NCI-H460 (cell line): ENCODE measurements at regions not wholly inside any gene's neighbourhood (a gene's known extent, or its start where the extent isn't known, plus 50 kb on each side); places are given as distances from the start of the nearest gene placed in this dataset.

Experiments used
- DNase-seq: peaks from one replicate; pipeline ENCODE4 v3.0.0-alpha.2; 2016; ENCODE audit warnings: low read depth; ENCODE audit errors: extremely low read depth

DNA sequence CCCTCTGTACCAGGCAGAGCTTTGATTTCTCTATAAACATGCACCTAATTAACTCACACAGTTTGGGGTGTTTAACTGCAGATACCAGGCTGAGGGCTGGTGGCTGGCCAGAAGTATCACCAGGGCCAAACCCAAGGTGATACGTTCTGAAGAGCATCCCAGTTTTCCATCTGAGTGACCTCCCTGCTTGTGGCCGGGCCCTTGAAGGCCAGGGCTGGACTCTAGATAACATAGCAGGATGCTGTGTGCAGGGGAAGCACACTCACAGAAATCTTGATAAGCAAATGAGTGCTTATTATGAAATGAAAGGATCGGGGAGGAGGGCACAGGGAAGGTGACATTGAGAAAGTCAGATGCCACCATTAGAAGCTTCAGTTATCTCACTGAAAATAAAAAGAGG, 582.4 kb downstream of the BRINP1 start:
- DNase-seq, result no peak

DNA sequence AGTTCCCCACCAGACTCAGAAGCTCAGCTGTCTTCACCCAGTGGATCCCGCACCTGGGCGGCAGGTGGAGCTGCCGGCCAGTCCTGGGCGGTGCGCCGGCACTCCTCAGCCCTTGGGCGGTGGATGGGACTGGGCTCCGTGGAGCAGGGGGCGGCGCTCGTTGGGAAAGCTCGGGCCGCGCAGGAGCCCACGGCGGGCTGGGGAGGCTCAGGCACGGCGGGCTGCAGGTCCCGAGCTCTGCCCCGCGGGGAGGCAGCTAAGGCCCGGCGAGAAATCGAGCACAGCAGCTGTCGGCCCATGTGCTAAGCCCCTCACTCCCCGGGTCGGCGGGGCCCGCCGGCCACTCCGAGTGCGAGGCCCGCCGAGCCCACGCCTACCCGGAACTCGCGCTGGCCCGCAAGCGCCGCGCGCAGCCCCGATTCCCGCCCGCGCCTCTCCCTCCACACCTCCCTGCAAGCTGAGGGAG, 560.0 kb downstream of the BRINP1 start:
- no peak for DNase-seq

DNA sequence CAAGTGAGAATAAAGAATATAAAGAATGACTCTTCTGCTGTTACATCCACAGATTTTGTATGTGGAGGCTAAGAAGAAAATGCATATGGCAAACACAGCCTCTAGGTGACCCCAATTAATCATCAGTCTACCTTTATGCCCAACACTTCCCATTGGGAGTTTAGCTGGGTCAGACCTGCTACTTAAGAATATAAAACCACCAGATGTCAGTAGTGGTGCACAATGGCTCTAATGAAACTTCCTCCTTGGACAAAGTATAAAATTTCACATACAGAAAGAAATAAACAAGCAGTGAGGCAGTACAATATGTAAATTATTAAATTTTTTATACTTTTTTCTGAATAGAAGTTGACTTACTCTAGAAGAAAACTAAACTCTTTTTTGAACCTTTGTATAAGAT, 539.9 kb downstream of the BRINP1 start:
- DNase-seq, result no peak

DNA sequence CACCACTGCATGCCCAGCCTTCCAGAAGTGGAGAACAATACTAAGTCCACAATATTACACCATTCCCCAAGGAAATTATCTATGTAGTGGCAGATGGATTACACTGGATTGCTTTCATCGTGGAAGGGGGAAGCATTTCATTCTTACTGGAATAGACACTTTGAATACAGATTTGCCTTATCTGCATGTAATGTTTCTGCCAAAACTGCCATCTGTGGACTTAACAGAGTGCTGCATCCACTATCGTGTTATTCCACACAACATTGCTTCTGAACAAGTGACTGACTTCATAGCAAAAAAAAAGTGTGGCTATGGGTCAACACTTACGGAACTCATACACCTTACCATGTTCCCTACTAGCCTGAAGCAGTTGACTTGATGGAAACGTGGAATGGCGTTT, 536.9 kb downstream of the BRINP1 start:
- no peak for DNase-seq

DNA sequence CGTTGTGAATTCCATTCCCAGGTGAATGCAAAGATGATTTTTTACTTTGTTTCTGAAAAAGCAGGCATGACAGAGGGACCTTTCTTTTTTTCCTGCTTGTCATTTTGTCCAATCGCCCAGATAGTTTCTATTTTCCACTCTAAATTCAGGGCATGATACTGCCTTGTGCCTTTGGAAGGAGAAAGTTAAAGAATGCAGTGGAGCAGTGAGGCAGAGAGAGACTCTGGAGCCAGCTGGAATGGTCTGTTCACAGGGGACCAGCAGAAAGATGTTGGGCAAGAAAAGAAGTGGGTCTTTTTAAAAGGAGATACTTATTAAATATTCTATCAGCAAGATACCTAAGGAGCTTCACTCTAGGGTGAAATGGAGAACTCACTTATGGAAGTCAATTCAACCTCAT, 532.3 kb downstream of the BRINP1 start:
- no peak for DNase-seq

DNA sequence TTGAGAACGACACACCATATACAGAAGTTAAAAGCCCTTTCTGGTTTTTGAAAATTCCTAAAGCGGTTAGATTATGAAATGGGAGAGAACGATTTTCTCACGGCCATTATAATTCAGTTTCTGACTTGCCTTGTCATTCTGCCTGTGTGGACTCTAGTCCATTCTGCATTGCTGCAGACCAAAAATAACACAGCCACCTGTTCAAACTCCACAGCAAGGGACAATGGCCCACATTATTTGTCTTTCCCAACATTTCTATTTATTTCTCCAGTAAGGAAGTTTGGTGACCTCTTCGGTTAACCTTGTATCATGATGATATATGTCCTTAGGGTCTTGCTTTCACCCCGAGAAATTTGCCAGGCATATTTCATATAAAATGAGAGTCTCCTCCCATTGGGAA, 497.7 kb downstream of the BRINP1 start:
- DNase-seq, result no peak

DNA sequence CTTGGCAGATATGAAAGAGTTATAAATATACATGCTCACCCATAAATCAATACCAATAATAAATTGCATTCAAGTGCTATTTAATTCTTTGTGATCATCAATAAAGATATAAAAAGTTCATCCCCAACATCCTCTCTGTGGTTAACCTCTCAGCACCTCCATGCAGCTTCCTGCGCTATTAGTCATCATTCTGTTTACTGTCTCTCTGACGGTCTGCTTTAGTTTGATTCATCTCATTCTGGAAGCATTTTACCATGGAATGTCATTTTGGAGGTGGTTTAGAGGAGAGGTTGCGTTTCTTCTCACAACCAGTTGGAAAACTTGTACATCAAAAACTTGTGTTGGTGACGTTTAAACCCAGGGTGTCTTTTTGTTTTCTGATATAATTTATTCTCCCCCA, 486.6 kb downstream of the BRINP1 start:
- DNase-seq, result no peak

DNA sequence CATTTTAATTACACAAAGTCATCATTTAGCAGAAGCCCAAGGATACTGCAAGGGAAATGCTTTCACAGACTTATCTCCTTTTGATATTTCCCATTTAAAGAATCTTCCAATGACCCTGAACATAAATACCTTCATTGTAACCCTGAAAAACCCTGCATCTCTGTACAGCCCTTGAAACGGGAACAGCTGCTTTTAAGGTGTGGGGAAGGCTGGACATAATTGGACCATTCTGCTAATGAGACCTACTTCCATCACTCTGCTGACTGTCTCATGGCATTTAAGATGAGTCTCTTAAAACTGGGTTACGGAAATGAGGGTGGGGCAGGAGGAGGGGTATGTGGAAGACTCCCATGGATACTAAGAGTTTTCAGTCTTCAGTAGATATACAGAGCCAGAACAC, 485.8 kb downstream of the BRINP1 start:
- no peak for DNase-seq

DNA sequence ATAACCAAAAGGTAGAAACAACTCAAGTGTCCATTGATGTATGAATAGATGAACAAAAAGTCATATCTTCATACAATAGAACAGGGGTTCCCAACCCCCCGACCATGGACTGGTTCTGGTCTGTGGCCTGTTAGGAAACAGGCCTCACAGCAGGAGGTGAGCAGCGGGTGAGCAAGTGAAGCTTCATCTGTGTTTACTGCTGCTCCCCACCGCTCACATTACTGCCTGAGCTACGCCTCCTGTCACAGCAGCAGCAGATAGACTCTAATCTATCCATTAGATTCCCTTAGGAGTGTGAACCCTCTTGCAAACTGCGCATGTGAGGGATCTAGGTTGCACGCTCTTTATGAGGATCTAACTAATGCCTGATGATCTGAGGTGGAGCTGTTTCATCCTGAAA, 478.0 kb downstream of the BRINP1 start:
- no peak for DNase-seq

DNA sequence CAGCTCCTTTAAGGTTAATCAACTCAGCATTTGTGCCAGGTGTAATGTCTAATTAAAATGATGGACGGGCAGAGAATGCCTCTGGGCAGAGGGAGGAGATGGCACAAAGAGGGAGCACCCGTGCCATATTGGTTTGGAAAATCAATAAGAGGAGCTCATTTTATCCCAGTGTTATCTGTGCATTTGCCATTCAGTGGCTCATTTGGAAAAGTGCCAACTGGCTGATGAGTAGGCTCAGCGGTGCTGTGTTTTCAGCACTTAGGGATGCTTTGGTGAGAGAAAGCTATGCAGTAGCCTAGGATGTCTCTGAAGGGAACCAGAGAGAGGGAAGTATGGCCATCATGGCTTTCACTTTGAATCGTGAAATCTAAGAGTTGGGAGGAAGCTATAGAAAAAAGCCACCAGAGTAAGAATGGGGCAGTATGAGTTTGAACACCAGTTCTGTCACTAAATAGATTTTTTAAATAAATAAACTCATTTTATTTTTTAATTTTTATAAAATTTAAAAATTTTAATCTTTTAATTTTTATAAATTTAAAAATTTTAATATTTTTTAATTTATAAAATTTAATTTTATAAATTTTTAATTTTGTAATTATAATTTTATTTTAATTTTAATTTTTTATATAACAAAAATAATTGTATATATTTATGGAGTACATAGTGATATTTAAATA, 472.8 kb downstream of the BRINP1 start:
- no peak for DNase-seq

DNA sequence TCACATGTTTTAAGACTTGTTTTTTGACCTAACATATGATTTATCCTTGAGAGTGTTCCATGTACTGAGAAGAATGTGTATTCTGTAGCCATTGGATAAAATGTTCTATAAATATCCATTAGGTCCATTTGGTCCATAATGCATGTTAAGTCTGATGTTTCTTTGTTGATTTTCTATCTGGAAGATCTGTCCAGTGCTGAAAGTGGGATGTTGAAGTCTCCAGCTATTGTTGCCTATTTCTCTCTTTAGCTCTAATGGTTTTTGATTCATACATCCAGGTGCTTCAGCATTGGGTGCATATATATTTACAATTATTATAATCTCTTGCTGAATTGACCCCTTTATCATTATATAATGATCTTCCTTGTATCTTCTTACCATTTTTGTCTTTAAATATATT, 451.1 kb downstream of the BRINP1 start:
- DNase-seq, result no peak

DNA sequence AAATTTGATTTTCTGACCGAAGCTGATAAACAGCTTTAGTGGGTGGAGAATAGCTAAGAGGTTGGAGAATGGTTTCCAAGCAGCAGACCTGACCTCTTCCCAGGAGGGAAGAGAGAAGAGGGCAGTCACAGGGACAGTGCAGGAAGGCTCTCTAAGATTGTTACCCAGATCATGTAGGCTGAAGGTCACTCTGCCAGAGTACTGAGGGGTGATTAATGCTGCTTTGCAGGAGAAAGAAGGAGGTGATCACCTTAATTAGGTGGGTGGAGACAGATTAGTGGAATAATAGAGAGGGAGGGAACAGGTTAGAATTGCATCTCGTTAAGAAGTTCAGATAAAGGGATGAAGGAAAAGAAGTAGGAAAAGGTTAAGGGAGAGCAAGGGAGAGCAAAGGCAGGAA, 440.5 kb downstream of the BRINP1 start:
- no peak for DNase-seq

DNA sequence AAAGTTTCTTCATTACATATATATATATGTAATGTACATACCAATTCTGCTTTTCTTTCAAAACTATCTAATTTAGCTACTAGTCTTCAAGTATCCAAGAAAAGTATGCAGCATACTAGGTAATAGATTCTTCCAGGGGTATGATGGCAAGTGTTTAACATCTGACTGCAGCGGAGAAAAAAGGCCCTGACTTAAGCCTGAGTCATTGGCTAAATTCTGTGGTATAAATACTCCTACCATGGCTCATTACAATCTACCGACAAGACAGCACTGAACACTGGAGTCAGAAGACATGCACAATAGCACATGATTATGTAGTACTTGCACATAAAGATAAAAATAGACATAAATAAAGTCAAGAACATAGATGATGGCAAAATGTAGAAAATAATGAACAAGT, 439.9 kb downstream of the BRINP1 start:
- DNase-seq, result no peak

DNA sequence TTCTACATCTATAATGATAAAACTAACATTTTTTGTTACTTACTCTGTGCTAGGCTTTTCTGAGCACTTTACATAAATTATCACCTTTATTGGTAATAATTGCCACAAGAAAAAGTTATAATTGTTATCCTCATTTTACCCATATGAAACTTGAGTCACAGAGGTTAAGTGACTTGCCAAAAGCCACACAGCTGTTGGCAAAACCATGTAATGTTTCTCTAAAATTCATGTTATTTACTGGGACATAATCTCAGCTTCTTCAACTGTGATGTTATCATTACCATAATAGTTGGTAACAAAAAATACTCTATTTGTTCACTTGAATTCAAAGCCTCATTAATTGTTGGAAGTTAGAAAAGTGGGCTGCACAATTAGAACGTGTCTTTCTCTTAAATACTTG, 437.3 kb downstream of the BRINP1 start:
- no peak for DNase-seq

DNA sequence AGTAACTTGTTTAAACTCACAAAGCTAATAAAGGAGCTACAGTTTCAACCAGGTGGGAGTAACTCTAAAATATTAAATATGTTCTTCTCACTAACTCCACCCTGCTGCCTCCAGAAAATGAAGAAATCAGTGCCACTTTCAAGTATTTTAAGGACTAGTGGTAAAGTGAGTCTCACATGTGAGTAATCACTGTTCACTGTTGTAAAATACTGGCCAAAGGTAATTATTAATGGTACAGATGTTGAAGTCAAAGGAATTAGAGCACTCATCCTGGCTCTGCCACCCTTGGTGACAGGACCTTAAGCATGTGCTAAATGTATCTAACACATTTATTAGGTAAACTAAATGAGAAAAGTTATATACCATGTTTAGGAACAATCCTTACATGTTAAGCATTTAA, 430.7 kb downstream of the BRINP1 start:
- DNase-seq, result no peak

DNA sequence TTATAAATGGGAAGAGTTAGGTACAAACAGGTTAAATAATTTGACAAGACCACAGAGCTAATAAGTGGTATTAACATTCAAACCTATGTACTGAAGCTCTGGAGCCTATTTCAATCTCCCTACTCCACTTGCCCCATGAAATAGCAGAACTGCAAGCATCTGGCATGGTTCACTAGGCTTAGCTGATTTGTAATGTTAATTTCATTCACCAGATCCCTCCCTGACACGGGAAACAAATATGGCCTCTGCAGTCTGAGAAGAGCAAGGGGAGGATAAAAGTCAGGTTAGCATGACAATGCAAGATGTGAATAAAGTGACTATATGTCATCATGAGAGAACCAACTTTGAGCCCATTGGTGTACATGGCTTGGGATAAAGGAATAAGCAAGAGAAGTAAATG, 428.8 kb downstream of the BRINP1 start:
- DNase-seq, result no peak

DNA sequence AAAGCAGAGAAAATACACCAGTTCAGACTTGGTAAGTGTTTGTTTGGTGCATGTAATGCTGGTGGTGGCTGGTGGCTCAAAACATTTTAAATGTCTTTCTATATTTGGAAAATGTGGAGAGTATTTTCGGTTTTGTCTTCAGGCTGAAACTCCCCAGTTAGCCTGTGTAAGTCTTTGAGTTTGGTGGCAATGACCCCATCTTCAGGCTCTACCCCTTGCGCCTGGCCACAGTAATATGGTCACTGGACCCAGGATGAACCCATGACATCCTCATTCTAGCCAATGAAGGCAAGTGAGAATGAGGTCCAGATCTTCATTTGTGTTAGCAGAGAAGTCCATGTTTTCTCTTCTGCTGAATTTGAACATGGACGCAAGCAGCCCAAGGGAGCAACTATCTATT, 422.6 kb downstream of the BRINP1 start:
- DNase-seq, result no peak

DNA sequence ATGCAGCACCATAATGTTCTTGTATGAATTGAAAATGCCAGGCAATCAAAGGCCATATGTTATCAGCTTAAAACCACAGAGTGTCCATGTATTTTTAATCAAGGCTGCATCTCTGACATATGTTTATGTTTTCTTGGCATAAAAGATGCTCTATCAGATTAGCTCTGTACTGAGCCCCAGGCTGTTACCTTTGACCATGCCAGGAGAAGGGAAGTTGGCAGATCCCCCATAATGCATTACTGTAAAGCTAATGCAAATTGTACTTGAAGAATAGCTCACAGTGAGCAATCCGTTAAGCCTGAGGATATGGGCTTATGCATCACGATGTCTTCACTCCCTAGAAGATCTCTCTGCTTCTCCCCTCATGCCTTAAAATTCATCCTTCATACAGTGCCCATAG, 414.4 kb downstream of the BRINP1 start:
- DNase-seq, result no peak

DNA sequence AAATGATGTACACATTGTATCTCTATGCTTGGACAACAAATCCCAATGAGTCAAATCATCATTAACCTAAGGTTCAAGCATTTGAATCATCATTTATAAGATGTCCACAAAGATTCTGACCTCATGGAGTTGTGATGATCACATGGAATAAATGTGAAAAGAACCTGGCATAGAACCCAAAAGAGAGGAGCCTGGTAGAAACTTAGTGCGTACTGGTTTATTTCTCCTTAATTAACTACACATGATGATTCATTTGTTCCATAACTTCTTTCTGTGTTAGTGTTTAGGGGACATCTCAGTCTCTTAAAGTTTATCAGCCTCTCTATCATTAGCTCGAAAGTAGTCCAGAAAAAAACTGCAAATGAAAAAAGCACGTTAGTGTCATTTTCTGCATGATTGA, 411.6 kb downstream of the BRINP1 start:
- DNase-seq, result no peak

DNA sequence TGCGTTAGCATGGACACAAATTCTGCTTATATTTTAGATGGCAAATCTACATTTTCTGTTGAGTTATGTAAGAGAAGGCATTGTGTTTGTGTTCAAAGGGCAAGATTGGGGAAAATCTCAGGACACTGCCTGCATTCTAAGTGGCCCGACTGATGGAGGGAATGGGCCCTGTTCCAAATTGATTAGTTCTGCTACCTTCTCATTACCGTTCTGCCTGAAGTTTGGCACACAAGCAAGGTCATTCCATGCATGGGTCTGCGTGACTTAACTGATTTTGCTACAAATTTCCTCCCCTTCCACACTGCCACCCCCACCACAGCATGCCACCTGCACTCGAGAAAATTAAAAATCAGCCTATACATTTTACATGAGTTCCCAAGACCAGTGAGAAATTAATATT, 409.9 kb downstream of the BRINP1 start:
- no peak for DNase-seq

DNA sequence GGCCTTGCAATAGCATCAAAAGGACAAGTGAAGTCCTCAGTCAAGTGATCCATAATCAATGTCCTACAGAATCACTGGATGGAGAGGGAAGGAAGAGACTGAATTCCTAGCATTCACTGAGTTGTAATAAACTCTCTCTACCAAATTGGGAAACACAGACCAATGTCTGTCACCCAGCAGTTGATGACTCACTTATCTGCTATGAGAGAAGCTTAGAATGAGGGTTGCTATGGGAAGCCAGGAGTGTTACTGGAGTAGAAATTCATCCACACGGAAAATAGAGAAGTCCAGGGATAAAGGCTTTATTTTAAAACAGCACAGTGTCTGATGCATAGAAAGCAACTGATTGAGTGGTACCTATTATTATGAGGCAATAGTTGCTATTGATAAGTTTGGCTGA, 407.4 kb downstream of the BRINP1 start:
- DNase-seq, result no peak

DNA sequence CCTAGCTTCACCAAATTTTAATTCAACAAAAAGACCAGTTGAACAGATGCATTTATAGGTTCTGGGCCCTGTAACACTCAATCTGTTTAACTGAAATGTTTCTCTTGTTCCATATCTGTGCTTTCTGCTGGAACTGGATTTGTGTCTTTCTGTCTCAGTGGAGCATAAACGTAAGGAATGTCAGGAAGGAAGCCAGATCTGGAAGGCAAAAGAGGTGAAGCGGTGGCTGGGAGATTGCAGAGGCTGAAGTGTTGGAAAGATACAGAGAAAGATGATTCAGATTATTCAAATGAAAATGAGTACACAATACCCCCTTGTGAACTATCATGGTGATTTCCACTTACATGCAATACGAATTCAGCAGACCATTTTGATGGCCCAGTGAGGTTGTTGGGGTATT, 406.8 kb downstream of the BRINP1 start:
- DNase-seq, result no peak

DNA sequence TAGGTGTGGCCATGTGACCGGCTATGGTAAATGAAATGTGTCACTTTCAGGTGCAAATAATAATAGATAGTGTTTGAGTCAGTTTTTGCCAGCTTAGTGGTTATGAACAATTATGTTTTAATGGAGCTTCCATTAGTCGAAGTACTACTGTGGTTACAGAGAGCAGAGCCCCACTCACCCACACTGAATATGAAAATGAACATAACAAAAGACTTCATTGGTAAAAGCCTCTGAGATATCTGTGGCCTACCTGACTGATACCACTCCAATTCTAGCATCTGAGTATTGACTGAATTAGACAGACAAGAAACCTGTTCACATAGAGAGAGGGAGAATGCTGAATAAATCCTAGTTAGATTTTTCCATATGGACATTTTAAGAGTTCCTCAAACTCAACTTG, 405.6 kb downstream of the BRINP1 start:
- DNase-seq, result no peak
